GM23338 (cell line): ENCODE measurements at regions not wholly inside any gene's neighbourhood (a gene's known extent, or its start where the extent isn't known, plus 50 kb on each side); places are given as distances from the start of the nearest gene placed in this dataset.

ENCODE experiments used
- ATAC-seq: fragments of 200-7000 bp; cut with Tn5 transposase; 3 replicates; pipeline ENCODE4 v1.9.1; 2020
- DNase-seq: peaks from one replicate; pipeline ENCODE4 v3.0.0-alpha.2; 2015; ENCODE audit warnings: low spot score
- H2AFZ ChIP-seq: fragments of 200-600 bp; sonication (generic); 2 replicates; pipeline ENCODE4 v1.8.0; 2016; ENCODE audit warnings: antibody characterized with exemption, mild to moderate bottlenecking, moderate library complexity
- H3F3A ChIP-seq: fragments of 200-600 bp; sonication (generic); replicated peaks from 2 replicates; pipeline ENCODE4 v1.8.0; 2017; ENCODE audit warnings: antibody characterized with exemption, mixed run types, low read depth
- H3K27ac ChIP-seq: fragments of 200-600 bp; sonication (generic); 2 replicates; pipeline ENCODE4 v1.6.1; 2016; ENCODE audit warnings: low read depth
- H3K27me3 ChIP-seq: fragments of 200-600 bp; sonication (generic); 2 replicates; pipeline ENCODE4 v1.8.0; 2016; ENCODE audit warnings: mild to moderate bottlenecking, mixed run types, moderate library complexity; ENCODE audit not compliant: insufficient read depth
- H3K36me3 ChIP-seq: fragments of 200-600 bp; sonication (generic); 2 replicates; pipeline ENCODE4 v1.8.0; 2016; ENCODE audit warnings: mild to moderate bottlenecking; ENCODE audit not compliant: insufficient read depth
- H3K4me1 ChIP-seq: fragments of 200-600 bp; sonication (generic); 2 replicates; pipeline ENCODE4 v1.8.0; 2016; ENCODE audit warnings: mild to moderate bottlenecking, moderate library complexity; ENCODE audit not compliant: insufficient read depth
- H3K4me2 ChIP-seq: fragments of 200-600 bp; sonication (generic); 2 replicates; pipeline ENCODE4 v1.7.1; 2017; ENCODE audit warnings: mixed run types
- H3K4me3 ChIP-seq: fragments of 200-600 bp; sonication (generic); 2 replicates; pipeline ENCODE4 v1.6.1; 2016; ENCODE audit warnings: mixed run types
- H3K79me2 ChIP-seq: fragments of 200-600 bp; sonication (generic); replicated peaks from 2 replicates; pipeline ENCODE4 v1.8.0; 2017; ENCODE audit warnings: mild to moderate bottlenecking; ENCODE audit not compliant: insufficient read depth
- H3K9me2 ChIP-seq: fragments of 200-600 bp; sonication (generic); 2 replicates; pipeline ENCODE4 v1.8.0; 2017; ENCODE audit not compliant: insufficient read depth
- H4K20me1 ChIP-seq: fragments of 200-600 bp; sonication (generic); replicated peaks from 2 replicates; pipeline ENCODE4 v1.8.0; 2017; ENCODE audit warnings: mild to moderate bottlenecking; ENCODE audit not compliant: insufficient read depth
- H3K27ac Mint-ChIP-seq: 2 replicates; pipeline ENCODE4 v1.8.0; 2020; ENCODE audit warnings: inconsistent platforms, mild to moderate bottlenecking, moderate library complexity, mixed read lengths
- H3K27me3 Mint-ChIP-seq: 3 replicates; pipeline ENCODE4 v1.8.0; 2022; ENCODE audit warnings: low read depth, mild to moderate bottlenecking, moderate library complexity, mixed read lengths, inconsistent platforms; ENCODE audit not compliant: insufficient read depth, poor library complexity
- H3K36me3 Mint-ChIP-seq: 3 replicates; pipeline ENCODE4 v1.8.0; 2021; ENCODE audit warnings: low read depth, mild to moderate bottlenecking, inconsistent platforms, moderate library complexity, mixed read lengths
- H3K4me1 Mint-ChIP-seq: 3 replicates; pipeline ENCODE4 v1.8.0; 2020; ENCODE audit warnings: mild to moderate bottlenecking, inconsistent platforms, mixed read lengths
- H3K4me3 Mint-ChIP-seq: 3 replicates; pipeline ENCODE4 v1.8.0; 2021; ENCODE audit warnings: moderate library complexity, mild to moderate bottlenecking, inconsistent platforms, mixed read lengths
- H3K9me3 Mint-ChIP-seq: 3 replicates; pipeline ENCODE4 v1.8.0; 2020; ENCODE audit warnings: moderate library complexity, mild to moderate bottlenecking, inconsistent platforms, mixed read lengths
- CREB1 ChIP-seq: fragments of 250-450 bp; sonication (Bioruptor Pico); IDR thresholded peaks from 2 replicates; pipeline ENCODE4 v1.5.0; 2020; ENCODE audit warnings: low read depth, mild to moderate bottlenecking, moderate library complexity
- CTCF ChIP-seq, 2 experiments: fragments of 200-600 bp in 1 of 2; sonication (generic) in 1 of 2; conservative IDR thresholded peaks; 2 replicates each; pipeline versions ENCODE4 v1.5.1 to v1.6.1; 2016 to 2017; ENCODE audit warnings: antibody characterized with exemption in 2 of 2, low read depth in 2 of 2, mild to moderate bottlenecking in 2 of 2, moderate library complexity in 1 of 2
- ETS1 ChIP-seq: IDR thresholded peaks from 2 replicates; pipeline ENCODE4 v1.6.1; 2016; ENCODE audit warnings: antibody characterized with exemption
- EZH2 ChIP-seq: fragments of 200-600 bp; sonication (generic); IDR thresholded peaks from one replicate; pipeline ENCODE4 v1.8.0; 2017; ENCODE audit warnings: antibody characterized with exemption, mild to moderate bottlenecking, low read depth; ENCODE audit not compliant: unreplicated experiment
- EZH2phosphoT487 ChIP-seq: fragments of 200-600 bp; sonication (generic); IDR thresholded peaks from one replicate; pipeline ENCODE4 v1.8.1; 2018; ENCODE audit warnings: antibody characterized with exemption; ENCODE audit not compliant: unreplicated experiment
- JUNB ChIP-seq: IDR thresholded peaks from one replicate; pipeline ENCODE4 v1.6.1; 2016; ENCODE audit warnings: antibody characterized with exemption; ENCODE audit not compliant: unreplicated experiment
- NANOG ChIP-seq: IDR thresholded peaks from 2 replicates; pipeline ENCODE4 v1.6.1; 2016; ENCODE audit warnings: antibody characterized with exemption, borderline replicate concordance
- POLR2AphosphoS5 ChIP-seq: IDR thresholded peaks from 2 replicates; pipeline ENCODE4 v1.6.1; 2016; ENCODE audit warnings: antibody characterized with exemption, low read depth
- REST ChIP-seq: IDR thresholded peaks from one replicate; pipeline ENCODE4 v1.6.1; 2018; ENCODE audit warnings: antibody characterized with exemption; ENCODE audit not compliant: unreplicated experiment
- STAT1 ChIP-seq: IDR thresholded peaks from one replicate; pipeline ENCODE4 v1.6.1; 2016; ENCODE audit warnings: antibody characterized with exemption; ENCODE audit not compliant: unreplicated experiment
- ZNF114 ChIP-seq: fragments of 250-450 bp; sonication (Bioruptor Pico); IDR thresholded peaks from 2 replicates; pipeline ENCODE4 v1.5.0; 2020; ENCODE audit warnings: mild to moderate bottlenecking, moderate library complexity
- ZNF331 ChIP-seq: fragments of 250-450 bp; sonication (Bioruptor Pico); IDR thresholded peaks from 2 replicates; pipeline ENCODE4 v1.5.0; 2020; ENCODE audit warnings: low read depth, mild to moderate bottlenecking, moderate library complexity
- ZNF462 ChIP-seq: fragments of 250-450 bp; sonication (Bioruptor Pico); IDR thresholded peaks from 2 replicates; pipeline ENCODE4 v1.5.0; 2020; ENCODE audit warnings: mild to moderate bottlenecking, moderate library complexity

GRCh38 chr4:19583827-19584569 lies 667.7 kb upstream of the SLIT2 start:
- no peaks in the 10 kb centered on the region for H3K9me3 Mint-ChIP-seq

More at GRCh38 chr4:19583827-19584569, 667.7 kb upstream of the SLIT2 start:
- Histone ChIP-seq H3K27ac (no peak overlapping the region), H3F3A (no peaks in the 10 kb centered on the region), H3K36me3 (no peaks in the 10 kb centered on the region), H3K9me2 (no peaks in the 10 kb centered on the region), H3K4me3 (no peak overlapping the region), H3K79me2 (no peaks in the 10 kb centered on the region), H4K20me1 (no peaks in the 10 kb centered on the region), H2AFZ (no peak overlapping the region; the same call in 1 of the 2 replicates), H3K4me1 (no peaks in the 10 kb centered on the region), H3K27me3 (no peaks in the 10 kb centered on the region), H3K4me2 (no peak overlapping the region)
- TF ChIP-seq ETS1 (no peak), CTCF (conservative IDR thresholded peaks at IDR 0.05; ENCODE audit: low read depth in 2 of 2) (no peak), ZNF462 (CRISPR knock-in tag) (no peak), REST (no peak), STAT1 (no peak), CREB1 (CRISPR knock-in tag) (no peak), ZNF331 (CRISPR knock-in tag) (no peak), NANOG (no peak), ZNF114 (CRISPR knock-in tag) (no peak), EZH2 (no peak), POLR2AphosphoS5 (no peak), JUNB (no peak), EZH2phosphoT487 (no peak)
- peaks cover 2% of the 10 kb centered on the region; the same call in 1 of the 3 replicates for H3K4me1 Mint-ChIP-seq
- no peak overlapping the region for H3K4me3 Mint-ChIP-seq
- H3K36me3 Mint-ChIP-seq: no peaks in the 10 kb centered on the region
- ATAC-seq (no peak), DNase-seq (no peak)
- H3K27ac Mint-ChIP-seq: no peak overlapping the region
- H3K27me3 Mint-ChIP-seq: no peaks in the 10 kb centered on the region
